Renal cortical epithelial cell (primary cell): ENCODE measurements at regions not wholly inside any gene's neighbourhood (a gene's known extent, or its start where the extent isn't known, plus 50 kb on each side); places are given as distances from the start of the nearest gene placed in this dataset.
"Not testable (repeated sequence)": the region's sequence is repeated elsewhere in the genome, so short reads cannot be mapped to it uniquely, and the experiment has no call there.

Experiments used
- DNase-seq: peaks from one replicate; pipeline ENCODE4 v3.0.0-alpha.2; 2011; ENCODE audit warnings: low read depth

DNA sequence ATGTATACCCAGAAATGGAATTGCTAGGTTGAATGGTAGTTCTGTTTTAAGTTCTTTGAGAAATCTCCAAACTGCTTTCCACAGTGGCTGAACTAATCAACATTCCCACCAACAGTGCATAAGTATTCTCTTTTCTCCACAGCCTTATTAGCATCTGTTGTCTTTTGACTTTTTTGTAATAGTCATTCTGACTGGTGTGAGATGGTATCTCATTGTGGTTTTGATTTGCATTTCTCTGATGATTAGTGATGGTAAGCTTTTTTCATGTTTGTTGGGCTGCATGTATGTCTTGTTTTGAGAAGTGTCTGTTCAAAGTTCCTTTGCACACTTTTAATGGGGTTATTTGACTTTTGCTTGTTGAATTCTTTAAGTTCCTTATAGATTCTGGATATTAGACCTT, 52.4 kb upstream of the EHHADH start:
- DNase-seq, result not testable (repeated sequence)

GRCh38 chr3:185306847-185307246, 53.0 kb upstream of the EHHADH start:
- DNase-seq, result no peak

DNA sequence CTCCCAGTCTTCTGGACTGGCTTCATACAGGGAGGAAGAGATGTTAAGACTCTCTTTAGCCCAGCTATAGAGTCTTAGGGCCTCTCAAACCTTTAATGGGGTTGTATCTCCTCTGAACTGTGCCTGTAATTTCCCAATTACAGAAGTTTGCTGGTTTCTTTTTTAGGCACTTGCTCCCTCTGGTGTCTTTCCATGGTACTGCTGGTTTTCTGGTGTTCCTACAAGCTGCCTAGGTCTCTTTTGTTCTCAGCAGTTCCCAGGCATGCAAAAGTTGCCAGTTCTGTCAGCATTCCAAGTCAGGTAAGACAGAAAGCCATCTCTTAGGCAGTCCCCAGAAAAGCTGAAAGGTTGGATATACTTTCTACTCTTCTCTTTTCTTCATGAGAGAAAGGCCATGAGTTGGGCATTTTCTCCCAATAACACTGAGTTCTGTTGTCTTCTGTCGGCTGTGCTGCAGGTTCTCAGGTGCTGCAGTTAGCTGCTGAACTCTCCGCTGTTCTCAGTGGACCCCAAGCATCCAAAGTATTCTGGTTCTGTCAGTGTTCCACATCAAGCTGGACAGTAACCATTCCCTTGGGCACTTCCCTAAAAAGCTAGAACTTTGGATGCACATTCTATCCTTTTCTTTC, 54.4 kb upstream of the EHHADH start:
- DNase-seq, result peak; percentile 75

DNA sequence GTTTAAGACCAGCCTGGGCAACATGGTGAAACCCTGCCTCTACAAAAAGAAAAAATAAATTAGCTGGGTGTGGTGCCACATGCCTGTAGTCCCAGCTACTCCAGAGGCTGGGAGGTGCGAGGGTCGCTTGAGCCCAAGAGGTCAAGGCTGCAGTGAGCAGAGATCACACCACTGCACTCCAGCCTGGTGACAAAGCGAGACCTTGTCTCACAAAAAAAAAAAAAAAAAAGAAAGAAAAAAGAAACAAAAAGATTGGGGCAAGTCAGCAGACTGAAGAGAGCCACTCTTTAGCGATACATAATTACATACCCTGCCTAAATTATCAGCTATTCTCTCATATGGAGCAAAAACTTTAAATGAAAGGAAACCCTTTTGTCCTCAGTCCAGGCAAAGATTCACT, 53.6 kb upstream of the MAP3K13 start:
- DNase-seq, result no peak

GRCh38 chr3:185309795-185310194, 53.1 kb upstream of the MAP3K13 start:
- no peak for DNase-seq

DNA sequence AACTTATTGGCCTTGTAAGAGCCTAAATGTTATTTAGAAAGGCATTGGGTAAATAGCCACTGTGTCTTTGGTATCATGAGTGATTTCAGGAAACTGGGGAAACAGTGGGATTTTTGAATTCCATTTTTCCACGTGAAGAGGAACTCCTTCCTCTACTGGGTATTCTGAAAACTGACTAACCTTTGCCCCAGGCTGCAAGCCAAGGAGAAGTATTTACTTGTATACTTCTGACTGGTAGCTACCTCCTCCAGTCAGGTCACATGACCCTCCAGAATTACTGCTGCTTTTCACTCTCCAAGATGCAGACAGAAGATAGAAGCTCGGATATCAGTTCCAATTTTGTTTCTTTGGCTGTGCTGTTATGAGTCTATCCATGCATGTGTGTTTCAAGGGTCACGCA, 50.9 kb upstream of the MAP3K13 start:
- DNase-seq, result peak; percentile 14
